ENCODE measurements at regions not wholly inside any gene's neighbourhood (a gene's known extent, or its start where the extent isn't known, plus 50 kb on each side); places are given as distances from the start of the nearest gene placed in this dataset.

- intact Hi-C loops (cut with micrococcal nuclease): no loop called here
- H3K4me3 ChIP-seq (replicated peaks in 1 of 3; ENCODE audit: low read depth in 2 of 3, low read length in 3 of 3): no peak overlapping the region
- no peak overlapping the region for H3K27ac ChIP-seq (ENCODE audit: low read depth in 1 of 2, low read length in 2 of 2)
- no peaks in the 10 kb centered on the region for H4K20me1 ChIP-seq (ENCODE audit: insufficient read depth, low read length)
- H3K9ac ChIP-seq (ENCODE audit: insufficient read depth, low read length, poor library complexity, severe bottlenecking): no peak overlapping the region
- H3K9me3 ChIP-seq (replicated peaks in 1 of 2; ENCODE audit: control insufficient read depth in 1 of 2, insufficient read depth in 1 of 2, low read length in 2 of 2): no peaks in the 10 kb centered on the region
- Mint-ChIP-seq H3K9me3 (peaks cover 4 to 13% (median 7%) of the 10 kb centered on the region in 7 donors), H3K36me3 (no peaks in the 10 kb centered on the region), H3K4me1 (no peaks in the 10 kb centered on the region), H3K27me3 (ENCODE audit: low read depth in 3 of 3) (peaks cover 2 to 6% (median 5%) of the 10 kb centered on the region in 3 donors), H3K4me3 (no peak overlapping the region), H3K27ac (no peak overlapping the region)
- H3K36me3 ChIP-seq (replicated peaks in 1 of 2; ENCODE audit: control insufficient read depth in 1 of 2, insufficient read depth in 2 of 2, low read length in 2 of 2): no peaks in the 10 kb centered on the region
- no peaks in the 10 kb centered on the region for H3K4me1 ChIP-seq (ENCODE audit: control insufficient read depth in 1 of 2, insufficient read depth in 2 of 2, low read length in 2 of 2)
- H3K4me2 ChIP-seq (replicated peaks; ENCODE audit: extremely low read depth, low read length, poor library complexity, severe bottlenecking): no peak overlapping the region
- 52% methylated on average over 3 of the region's 3 CpGs for WGBS (ENCODE audit: insufficient coverage)
- DNase-seq: no peak
- TF ChIP-seq, protein P1, sequence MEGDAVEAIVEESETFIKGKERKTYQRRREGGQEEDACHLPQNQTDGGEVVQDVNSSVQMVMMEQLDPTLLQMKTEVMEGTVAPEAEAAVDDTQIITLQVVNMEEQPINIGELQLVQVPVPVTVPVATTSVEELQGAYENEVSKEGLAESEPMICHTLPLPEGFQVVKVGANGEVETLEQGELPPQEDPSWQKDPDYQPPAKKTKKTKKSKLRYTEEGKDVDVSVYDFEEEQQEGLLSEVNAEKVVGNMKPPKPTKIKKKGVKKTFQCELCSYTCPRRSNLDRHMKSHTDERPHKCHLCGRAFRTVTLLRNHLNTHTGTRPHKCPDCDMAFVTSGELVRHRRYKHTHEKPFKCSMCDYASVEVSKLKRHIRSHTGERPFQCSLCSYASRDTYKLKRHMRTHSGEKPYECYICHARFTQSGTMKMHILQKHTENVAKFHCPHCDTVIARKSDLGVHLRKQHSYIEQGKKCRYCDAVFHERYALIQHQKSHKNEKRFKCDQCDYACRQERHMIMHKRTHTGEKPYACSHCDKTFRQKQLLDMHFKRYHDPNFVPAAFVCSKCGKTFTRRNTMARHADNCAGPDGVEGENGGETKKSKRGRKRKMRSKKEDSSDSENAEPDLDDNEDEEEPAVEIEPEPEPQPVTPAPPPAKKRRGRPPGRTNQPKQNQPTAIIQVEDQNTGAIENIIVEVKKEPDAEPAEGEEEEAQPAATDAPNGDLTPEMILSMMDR (IDR thresholded peaks at IDR 0.05): no peak
- H3K79me2 ChIP-seq (ENCODE audit: insufficient read depth, low read length): no peaks in the 10 kb centered on the region
- H3K27me3 ChIP-seq (ENCODE audit: control insufficient read depth in 2 of 2, insufficient read depth in 2 of 2, low read length in 2 of 2): no peaks in the 10 kb centered on the region
- H2AFZ ChIP-seq (ENCODE audit: insufficient read depth, low read depth, low read length, poor library complexity, severe bottlenecking): no peak overlapping the region
These were observed 173.5 kb upstream of the MEX3C start for GRCh38 chr18:51370996-51371395.

DNA sequence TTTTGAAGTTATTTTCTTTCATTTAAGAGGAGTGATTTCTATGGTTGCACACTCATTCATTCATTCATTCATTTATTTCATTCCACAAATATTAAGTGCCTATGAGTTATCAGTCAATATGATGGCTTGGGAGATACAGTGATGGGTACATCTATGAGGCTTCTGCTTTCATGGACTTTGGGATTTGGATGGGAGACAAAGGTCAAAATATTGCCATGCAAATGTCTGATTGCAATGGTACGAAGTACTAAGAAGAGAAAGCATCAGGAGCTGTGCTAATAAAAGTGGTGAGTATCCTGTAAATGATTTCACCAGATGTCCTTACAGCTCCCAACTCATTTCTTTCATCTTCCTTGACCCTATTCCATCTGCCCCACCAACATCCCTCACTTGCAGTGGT lies 174.4 kb upstream of the MEX3C start:
- intact Hi-C loops (cut with micrococcal nuclease): no loop called here
- H2AFZ ChIP-seq (ENCODE audit: insufficient read depth, low read depth, low read length, poor library complexity, severe bottlenecking): no peak overlapping the region
- no peak overlapping the region for H3K9ac ChIP-seq (ENCODE audit: insufficient read depth, low read length, poor library complexity, severe bottlenecking)
- H3K79me2 ChIP-seq (ENCODE audit: insufficient read depth, low read length): no peaks in the 10 kb centered on the region
- peaks cover 5 to 6% (median 5%) of the 10 kb centered on the region in 3 donors for H3K27me3 Mint-ChIP-seq (ENCODE audit: low read depth in 3 of 3)
- TF ChIP-seq, protein P1 (IDR thresholded peaks at IDR 0.05): no peak
- no CpG with 5 or more reads among the region's 1 CpG for whole genome bisulfite sequencing (ENCODE audit: insufficient coverage)
- H3K36me3 ChIP-seq (replicated peaks in 1 of 2; ENCODE audit: control insufficient read depth in 1 of 2, insufficient read depth in 2 of 2, low read length in 2 of 2): no peaks in the 10 kb centered on the region
- H3K4me3 ChIP-seq (replicated peaks in 1 of 3; ENCODE audit: low read depth in 2 of 3, low read length in 3 of 3): no peak overlapping the region
- no peaks in the 10 kb centered on the region for H3K9me3 ChIP-seq (replicated peaks in 1 of 2; ENCODE audit: control insufficient read depth in 1 of 2, insufficient read depth in 1 of 2, low read length in 2 of 2)
- DNase-seq: no peak
- no peaks in the 10 kb centered on the region for H3K36me3 Mint-ChIP-seq
- no peaks in the 10 kb centered on the region for H3K27me3 ChIP-seq (ENCODE audit: control insufficient read depth in 2 of 2, insufficient read depth in 2 of 2, low read length in 2 of 2)
- no peak overlapping the region for H3K4me2 ChIP-seq (replicated peaks; ENCODE audit: extremely low read depth, low read length, poor library complexity, severe bottlenecking)
- H3K4me1 ChIP-seq (ENCODE audit: control insufficient read depth in 1 of 2, insufficient read depth in 2 of 2, low read length in 2 of 2): no peaks in the 10 kb centered on the region
- H4K20me1 ChIP-seq (ENCODE audit: insufficient read depth, low read length): no peaks in the 10 kb centered on the region
- no peak overlapping the region for H3K27ac ChIP-seq (ENCODE audit: low read depth in 1 of 2, low read length in 2 of 2)
- no peak overlapping the region for H3K27ac Mint-ChIP-seq
- H3K9me3 Mint-ChIP-seq: peaks cover 4 to 13% (median 7%) of the 10 kb centered on the region in 7 donors
- H3K4me3 Mint-ChIP-seq: no peak overlapping the region
- H3K4me1 Mint-ChIP-seq: no peaks in the 10 kb centered on the region

All from CD14-positive monocyte (primary cell).